ENCODE measurements at regions not wholly inside any gene's neighbourhood (a gene's known extent, or its start where the extent isn't known, plus 50 kb on each side); places are given as distances from the start of the nearest gene placed in this dataset.

DNA sequence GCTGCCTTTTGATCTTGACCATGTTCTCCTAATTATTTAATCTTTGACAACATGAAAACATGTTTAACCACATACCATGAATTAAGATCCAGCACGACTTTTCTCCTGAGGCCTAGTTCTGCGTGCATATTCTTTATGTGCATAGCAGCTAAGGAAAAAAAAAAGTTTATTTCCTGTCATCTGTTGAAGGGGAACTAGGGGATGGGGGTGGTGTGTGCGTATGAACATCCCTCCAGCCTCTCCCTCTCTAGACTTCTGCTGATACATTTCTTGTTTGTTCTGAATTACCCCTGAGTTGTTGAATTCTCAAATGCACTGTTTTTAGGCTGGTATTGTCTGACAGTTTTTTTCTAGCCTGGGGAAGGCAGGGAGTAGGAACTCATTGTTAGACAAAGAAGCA is 543.3 kb downstream of the FGF9 start:
- no peak overlapping the region for H3K4me3 Mint-ChIP-seq
- H3K27me3 Mint-ChIP-seq (ENCODE audit: insufficient read depth), result no peaks in the 10 kb centered on the region
- WGBS, 2 experiments (ENCODE audit: insufficient coverage in 1 of 2, insufficient read length in 1 of 2), result 92 to 97% methylated on average over 2 to 3 of the region's 3 CpGs
- peaks cover 15% of the 10 kb centered on the region for H3K4me1 Mint-ChIP-seq
- H3K36me3 Mint-ChIP-seq (ENCODE audit: low read depth), result no peaks in the 10 kb centered on the region
- Histone ChIP-seq H3K4me1 (ENCODE audit: control insufficient read depth, insufficient read depth, low read length) (no peaks in the 10 kb centered on the region), H3K4me3 (ENCODE audit: low read length) (no peak overlapping the region), H3K9me3 (ENCODE audit: control insufficient read depth, low read length) (no peaks in the 10 kb centered on the region), H3K27ac (ENCODE audit: low read depth, low read length) (no peak overlapping the region), H3K9ac (ENCODE audit: extremely low read depth, low read length, poor library complexity, severe bottlenecking) (no peak overlapping the region), H3K27me3 (ENCODE audit: control insufficient read depth, insufficient read depth, low read length, poor library complexity, severe bottlenecking) (no peaks in the 10 kb centered on the region), H3K36me3 (ENCODE audit: control insufficient read depth, insufficient read depth, low read length) (no peaks in the 10 kb centered on the region)
- no peaks in the 10 kb centered on the region for H3K9me3 Mint-ChIP-seq
- no peak for TF ChIP-seq CTCF (conservative IDR thresholded peaks at IDR 0.05)
- no peak for DNase-seq
- no peak overlapping the region for H3K27ac Mint-ChIP-seq

DNA sequence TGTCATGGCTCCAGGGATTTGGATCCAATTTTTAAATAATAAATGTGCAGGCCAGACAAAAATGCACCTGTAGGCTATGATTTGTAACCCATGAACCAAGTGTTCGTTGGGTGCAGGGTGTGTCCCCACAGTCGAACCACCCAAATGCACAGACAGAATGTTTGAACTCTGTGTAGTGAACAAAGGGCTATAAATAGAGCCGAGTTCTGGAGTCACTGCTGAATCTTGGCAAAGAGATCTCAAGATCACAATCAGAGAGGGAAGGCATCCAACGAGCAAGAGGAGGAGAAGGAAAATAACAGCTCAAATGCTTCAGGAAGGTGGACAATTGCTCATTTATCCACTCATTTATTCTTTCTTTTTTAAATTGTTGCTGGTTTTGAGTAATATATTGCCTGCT is 547.9 kb downstream of the FGF9 start:
- peaks cover 9% of the 10 kb centered on the region for H3K4me1 Mint-ChIP-seq
- 88 to 89% methylated on average over 3 to 4 of the region's 4 CpGs for WGBS, 2 experiments (ENCODE audit: insufficient coverage in 1 of 2, insufficient read length in 1 of 2)

GRCh38 chr13:22219709-22220108 is 548.8 kb downstream of the FGF9 start:
- DNase-seq, result no peak
- TF ChIP-seq CTCF (conservative IDR thresholded peaks at IDR 0.05), result no peak
- Mint-ChIP-seq H3K36me3 (ENCODE audit: low read depth) (no peaks in the 10 kb centered on the region), H3K27ac (no peak overlapping the region), H3K4me1 (peaks cover 7% of the 10 kb centered on the region), H3K9me3 (no peaks in the 10 kb centered on the region), H3K27me3 (ENCODE audit: insufficient read depth) (no peaks in the 10 kb centered on the region), H3K4me3 (no peak overlapping the region)
- Histone ChIP-seq H3K27ac (ENCODE audit: low read depth, low read length) (no peak overlapping the region), H3K9me3 (ENCODE audit: control insufficient read depth, low read length) (no peaks in the 10 kb centered on the region), H3K4me3 (ENCODE audit: low read length) (no peak overlapping the region), H3K4me1 (ENCODE audit: control insufficient read depth, insufficient read depth, low read length) (no peaks in the 10 kb centered on the region), H3K9ac (ENCODE audit: extremely low read depth, low read length, poor library complexity, severe bottlenecking) (no peak overlapping the region), H3K36me3 (ENCODE audit: control insufficient read depth, insufficient read depth, low read length) (no peaks in the 10 kb centered on the region), H3K27me3 (ENCODE audit: control insufficient read depth, insufficient read depth, low read length, poor library complexity, severe bottlenecking) (no peaks in the 10 kb centered on the region)
- 80 to 91% methylated on average over 1 to 2 of the region's 2 CpGs for WGBS, 2 experiments (ENCODE audit: insufficient coverage in 1 of 2, insufficient read length in 1 of 2)

More for the DNA sequence above, 547.9 kb downstream of the FGF9 start:
- DNase-seq, result no peak
- Histone ChIP-seq H3K27me3 (ENCODE audit: control insufficient read depth, insufficient read depth, low read length, poor library complexity, severe bottlenecking) (no peaks in the 10 kb centered on the region), H3K9ac (ENCODE audit: extremely low read depth, low read length, poor library complexity, severe bottlenecking) (no peak overlapping the region), H3K36me3 (ENCODE audit: control insufficient read depth, insufficient read depth, low read length) (no peaks in the 10 kb centered on the region), H3K4me3 (ENCODE audit: low read length) (no peak overlapping the region), H3K4me1 (ENCODE audit: control insufficient read depth, insufficient read depth, low read length) (no peaks in the 10 kb centered on the region), H3K9me3 (ENCODE audit: control insufficient read depth, low read length) (no peaks in the 10 kb centered on the region), H3K27ac (ENCODE audit: low read depth, low read length) (no peak overlapping the region)
- no peak overlapping the region for H3K27ac Mint-ChIP-seq
- no peak for TF ChIP-seq CTCF (conservative IDR thresholded peaks at IDR 0.05)
- no peaks in the 10 kb centered on the region for H3K27me3 Mint-ChIP-seq (ENCODE audit: insufficient read depth)
- no peaks in the 10 kb centered on the region for H3K9me3 Mint-ChIP-seq
- no peaks in the 10 kb centered on the region for H3K36me3 Mint-ChIP-seq (ENCODE audit: low read depth)
- no peak overlapping the region for H3K4me3 Mint-ChIP-seq
